22Rv1 (cell line): ENCODE measurements at regions not wholly inside any gene's neighbourhood (a gene's known extent, or its start where the extent isn't known, plus 50 kb on each side); places are given as distances from the start of the nearest gene placed in this dataset.
"Not testable (repeated sequence)": the region's sequence is repeated elsewhere in the genome, so short reads cannot be mapped to it uniquely, and the experiment has no call there.

Source experiments
- H3K27ac ChIP-seq: fragments of 450-650 bp; 2 replicates; pipeline ENCODE4 v1.5.1; 2017
- ZFX ChIP-seq: fragments of 450-650 bp; IDR thresholded peaks from 2 replicates; pipeline ENCODE4 v1.6.1; 2017; ENCODE audit warnings: antibody characterized with exemption, borderline replicate concordance
- TF ChIP-seq, protein P1 (sequence below): fragments of 450-650 bp; IDR thresholded peaks from 2 replicates; pipeline ENCODE4 v1.5.1; 2017; ENCODE audit warnings: mild to moderate bottlenecking

DNA sequence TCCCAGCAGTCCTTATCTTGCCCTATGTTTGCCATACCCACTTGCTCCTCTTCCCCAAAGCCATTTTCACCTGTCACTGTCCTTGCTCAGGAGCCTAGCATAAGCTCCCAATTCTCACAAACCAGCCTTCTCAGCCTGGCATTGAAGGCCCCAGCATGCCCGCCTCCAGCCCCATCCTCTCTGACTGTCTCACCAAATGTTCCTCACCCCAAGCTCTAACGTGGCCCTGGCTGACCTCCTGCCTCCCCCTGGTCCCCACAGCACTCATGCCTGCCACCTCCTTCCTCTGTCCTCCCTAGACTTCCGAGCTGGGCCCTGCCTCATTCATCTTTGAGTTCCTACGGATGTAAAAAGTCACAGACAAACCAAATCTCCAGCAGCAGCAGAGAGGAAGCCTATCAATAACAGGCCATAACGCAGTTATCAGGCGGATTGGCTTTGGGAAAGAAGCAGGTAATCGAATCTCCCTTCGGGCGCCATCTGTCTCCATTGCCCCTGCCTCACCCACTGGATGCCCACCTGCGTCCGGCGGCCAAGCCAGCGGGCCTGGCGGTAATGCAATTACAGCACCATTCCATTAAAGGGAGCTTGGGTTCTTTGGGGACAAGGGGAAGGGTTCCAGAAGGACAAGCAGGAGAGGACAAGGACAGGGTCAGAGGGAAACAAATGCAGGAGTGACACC is 104.4 kb downstream of the MRPL14 start:
- TF ChIP-seq, protein P1, sequence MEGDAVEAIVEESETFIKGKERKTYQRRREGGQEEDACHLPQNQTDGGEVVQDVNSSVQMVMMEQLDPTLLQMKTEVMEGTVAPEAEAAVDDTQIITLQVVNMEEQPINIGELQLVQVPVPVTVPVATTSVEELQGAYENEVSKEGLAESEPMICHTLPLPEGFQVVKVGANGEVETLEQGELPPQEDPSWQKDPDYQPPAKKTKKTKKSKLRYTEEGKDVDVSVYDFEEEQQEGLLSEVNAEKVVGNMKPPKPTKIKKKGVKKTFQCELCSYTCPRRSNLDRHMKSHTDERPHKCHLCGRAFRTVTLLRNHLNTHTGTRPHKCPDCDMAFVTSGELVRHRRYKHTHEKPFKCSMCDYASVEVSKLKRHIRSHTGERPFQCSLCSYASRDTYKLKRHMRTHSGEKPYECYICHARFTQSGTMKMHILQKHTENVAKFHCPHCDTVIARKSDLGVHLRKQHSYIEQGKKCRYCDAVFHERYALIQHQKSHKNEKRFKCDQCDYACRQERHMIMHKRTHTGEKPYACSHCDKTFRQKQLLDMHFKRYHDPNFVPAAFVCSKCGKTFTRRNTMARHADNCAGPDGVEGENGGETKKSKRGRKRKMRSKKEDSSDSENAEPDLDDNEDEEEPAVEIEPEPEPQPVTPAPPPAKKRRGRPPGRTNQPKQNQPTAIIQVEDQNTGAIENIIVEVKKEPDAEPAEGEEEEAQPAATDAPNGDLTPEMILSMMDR = no peak
- no peak for TF ChIP-seq ZFX
- H3K27ac ChIP-seq = no peak overlapping the region

DNA sequence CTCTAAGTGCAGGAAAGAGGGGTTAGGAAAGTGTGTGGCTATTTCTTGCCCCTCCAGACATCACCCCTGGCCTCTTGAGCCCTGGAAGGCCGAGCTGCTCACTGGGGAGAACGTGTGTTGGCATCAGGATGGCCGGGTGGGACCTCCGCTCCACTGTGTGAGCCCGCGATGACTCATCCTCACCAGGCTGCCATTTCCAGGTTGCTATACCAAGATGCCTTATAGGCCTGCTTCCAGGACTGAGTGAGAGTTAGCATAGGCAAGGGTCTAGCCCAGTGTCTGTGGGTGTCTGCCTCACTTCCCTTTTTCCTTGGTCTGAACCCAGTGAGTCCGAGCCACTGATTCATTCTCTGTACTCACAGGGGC is 105.0 kb downstream of the MRPL14 start:
- H3K27ac ChIP-seq = no peak overlapping the region
- TF ChIP-seq, protein P1 = no peak
- TF ChIP-seq ZFX = no peak

DNA sequence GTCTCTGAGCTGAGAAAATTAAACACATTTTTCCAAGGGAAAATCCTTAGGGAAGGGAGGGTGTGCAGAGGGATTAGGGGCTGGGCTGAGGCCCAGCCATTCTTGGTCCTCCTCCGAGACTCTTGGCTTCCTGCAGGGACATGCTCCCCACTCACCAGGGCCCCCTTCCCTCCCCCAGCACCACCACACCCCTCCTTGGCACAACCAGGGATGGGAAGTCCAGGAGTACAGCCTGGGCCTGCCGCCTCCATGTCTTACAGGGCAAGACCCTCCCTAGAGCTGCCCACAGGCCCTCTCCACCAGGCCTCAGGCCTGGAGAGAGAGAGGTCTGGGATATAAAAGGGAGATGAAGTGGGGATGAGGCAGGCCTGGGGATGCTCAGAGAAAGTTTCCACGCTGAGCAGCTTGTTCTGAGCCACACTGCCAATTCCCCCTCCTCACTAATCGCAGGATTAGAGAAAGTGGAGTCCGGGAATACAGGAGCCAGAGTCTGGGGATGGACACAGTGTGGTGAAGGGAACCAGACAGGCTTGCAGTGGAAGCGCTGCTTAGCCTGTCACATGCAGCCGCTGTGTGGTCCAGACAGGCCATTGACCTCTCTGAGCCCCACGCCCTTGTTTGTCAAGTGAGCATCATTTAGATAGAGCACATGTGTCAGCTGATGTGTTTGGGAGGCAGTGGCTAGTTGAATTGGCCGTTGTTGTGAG is 105.5 kb downstream of the MRPL14 start:
- H3K27ac ChIP-seq = no peak overlapping the region
- TF ChIP-seq ZFX = no peak
- TF ChIP-seq, protein P1 = no peak

DNA sequence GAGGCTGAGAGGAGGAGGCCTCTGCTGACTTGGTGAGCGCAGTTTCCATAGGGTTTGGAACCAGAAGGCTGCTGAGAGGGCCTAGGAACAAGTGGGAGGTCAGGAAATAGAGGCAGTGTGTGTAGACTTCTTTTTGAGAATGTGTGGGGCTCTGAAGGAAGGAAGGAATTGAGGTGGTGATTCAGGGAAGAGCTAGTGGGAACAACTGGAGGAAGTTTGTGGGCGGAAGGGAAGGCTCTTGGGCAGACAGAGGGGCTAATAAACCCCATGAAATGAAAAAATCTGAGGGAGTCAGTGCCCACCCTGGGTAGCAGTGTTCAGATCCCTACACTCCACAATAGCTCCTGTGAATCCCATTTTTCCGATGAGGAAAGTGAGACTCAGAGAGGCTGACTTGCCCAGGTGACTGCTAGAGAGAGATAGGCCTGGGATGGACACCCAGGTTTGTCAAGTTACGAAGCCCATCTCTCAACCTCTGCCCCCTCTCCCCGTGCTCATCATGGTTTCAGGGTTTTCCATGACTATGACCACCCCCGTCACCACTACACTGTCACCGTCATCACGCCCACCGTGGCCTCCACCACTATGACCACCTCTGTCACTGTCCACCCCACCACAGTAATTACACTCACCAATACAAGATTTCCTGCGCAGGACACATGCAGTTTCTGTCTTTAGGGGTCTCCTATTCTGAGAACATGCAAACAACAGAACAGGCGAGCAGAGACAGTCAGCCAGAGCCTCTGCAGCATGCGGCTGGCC is 106.4 kb downstream of the MRPL14 start:
- no peak overlapping the region for H3K27ac ChIP-seq
- TF ChIP-seq, protein P1 = no peak
- TF ChIP-seq ZFX = no peak

DNA sequence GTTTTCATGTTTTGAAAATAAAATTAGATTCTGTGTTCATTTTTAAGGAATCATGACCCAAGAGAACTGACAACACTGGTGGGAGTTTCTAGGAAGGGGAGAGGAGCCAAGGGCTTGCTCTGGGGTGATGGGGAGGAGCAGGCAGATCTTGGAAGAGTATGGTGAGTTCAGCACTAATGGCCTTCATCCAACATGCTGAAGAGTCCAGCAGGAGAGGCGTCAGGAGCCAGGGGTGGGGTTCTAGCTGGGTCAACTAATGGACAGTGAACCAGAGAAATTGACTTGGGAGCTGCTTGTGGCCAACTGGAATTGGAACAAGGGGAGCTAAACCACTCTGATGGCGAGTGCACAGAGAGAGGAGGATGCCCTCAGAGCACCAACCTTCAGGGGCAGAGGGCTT is 107.1 kb downstream of the MRPL14 start:
- H3K27ac ChIP-seq = no peak overlapping the region
- TF ChIP-seq ZFX = no peak
- TF ChIP-seq, protein P1 = no peak

DNA sequence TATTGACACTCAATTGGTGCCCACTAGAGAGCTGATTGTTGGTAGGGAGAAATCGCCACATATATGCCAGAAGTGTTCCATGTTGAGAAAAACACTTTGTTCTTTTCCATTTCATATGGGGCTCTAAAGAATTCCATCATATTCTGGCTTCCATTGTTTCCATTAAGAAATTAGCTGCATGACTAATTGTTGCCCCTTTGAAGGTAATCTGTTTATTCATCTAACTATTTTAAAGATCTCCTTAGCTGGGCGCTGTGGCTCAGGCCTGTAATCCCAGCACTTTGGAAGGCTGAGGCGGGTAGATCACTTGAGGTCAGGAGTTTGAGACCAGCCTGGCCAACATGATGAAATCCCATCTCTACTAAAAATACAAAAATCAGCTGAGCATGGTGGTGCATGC is 109.9 kb downstream of the MRPL14 start:
- not testable (repeated sequence) for H3K27ac ChIP-seq

DNA sequence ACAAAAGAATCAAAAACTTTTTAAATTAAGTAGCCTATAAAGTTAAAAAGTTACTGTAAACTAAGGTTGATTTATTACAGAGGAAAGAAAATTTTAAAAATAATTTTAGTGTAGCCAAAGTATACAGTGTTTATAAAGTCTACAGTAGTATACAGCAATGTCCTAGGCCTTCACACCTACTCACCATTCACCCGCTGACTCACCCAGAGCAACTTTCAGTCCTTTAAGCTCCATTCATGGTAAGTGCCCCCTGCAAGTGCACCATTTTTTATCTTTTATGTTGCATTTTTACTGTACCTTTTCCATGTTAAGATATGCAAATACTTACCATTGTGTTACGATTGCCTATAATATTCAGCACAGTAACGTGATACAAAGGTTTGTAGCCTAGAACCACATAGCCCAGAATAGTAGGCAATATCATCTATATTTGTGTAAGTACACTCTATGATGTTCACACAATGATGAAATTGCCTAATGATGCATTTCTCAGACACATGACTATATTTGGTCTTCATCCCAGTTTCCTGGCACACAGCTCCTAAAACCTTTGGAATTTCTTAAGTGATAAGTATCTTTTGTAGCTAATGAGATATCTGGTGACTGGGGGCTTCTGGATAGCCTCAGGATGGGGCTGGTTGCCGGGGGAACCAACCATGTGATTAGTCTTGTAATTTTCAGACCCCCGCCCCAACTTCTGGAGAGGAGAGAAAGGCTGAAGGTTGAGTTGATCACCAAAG is 111.0 kb downstream of the MRPL14 start:
- no peak for TF ChIP-seq ZFX
- TF ChIP-seq, protein P1 = no peak
- H3K27ac ChIP-seq = no peak overlapping the region
